RCC 7860 (cell line): ENCODE measurements at regions not wholly inside any gene's neighbourhood (a gene's known extent, or its start where the extent isn't known, plus 50 kb on each side); places are given as distances from the start of the nearest gene placed in this dataset.

Source experiments
- DNase-seq: peaks from one replicate; pipeline ENCODE4 v3.0.0-alpha.2; 2015; ENCODE audit warnings: low spot score
- FAIRE-seq: peaks from 2 replicates; lab custom pipeline; 2012; peaks lifted over from hg19 to GRCh38; lab: Jason Lieb, UNC

- FAIRE-seq (no peak), DNase-seq (no peak)
Measured at GRCh38 chr15:70185251-70185711, 87.6 kb upstream of the TLE3 start.

GRCh38 chr15:70182858-70183695 lies 85.4 kb upstream of the TLE3 start:
- no peak for DNase-seq
- FAIRE-seq, result no peak

GRCh38 chr15:70181626-70182255 lies 84.0 kb upstream of the TLE3 start:
- FAIRE-seq, result no peak

GRCh38 chr15:70180186-70180875 lies 82.6 kb upstream of the TLE3 start:
- no peak for FAIRE-seq
- DNase-seq, result no peak

More at GRCh38 chr15:70181626-70182255, 84.0 kb upstream of the TLE3 start:
- DNase-seq, result no peak

GRCh38 chr15:70179309-70179892 lies 81.7 kb upstream of the TLE3 start:
- no peak for DNase-seq
- no peak for FAIRE-seq

GRCh38 chr15:70178335-70179084 lies 80.8 kb upstream of the TLE3 start:
- DNase-seq (no peak), FAIRE-seq (no peak)

- no peak for DNase-seq
- no peak for FAIRE-seq
Measured at GRCh38 chr15:70172566-70173225, 75.0 kb upstream of the TLE3 start.

- FAIRE-seq, result no peak
- DNase-seq, result no peak
Measured at GRCh38 chr15:70172124-70172523, 74.4 kb upstream of the TLE3 start.

- DNase-seq (no peak), FAIRE-seq (no peak)
Measured at GRCh38 chr15:70171256-70171886, 73.7 kb upstream of the TLE3 start.

- no peak for DNase-seq
- no peak for FAIRE-seq
Measured at GRCh38 chr15:70170096-70170699, 72.5 kb upstream of the TLE3 start.

- no peak for DNase-seq
- no peak for FAIRE-seq
Measured at GRCh38 chr15:70169147-70169546, 71.4 kb upstream of the TLE3 start.

GRCh38 chr15:70167155-70167554 lies 69.4 kb upstream of the TLE3 start:
- FAIRE-seq (no peak), DNase-seq (no peak)

GRCh38 chr15:70166506-70167087 lies 68.9 kb upstream of the TLE3 start:
- no peak for DNase-seq
- FAIRE-seq, result no peak

GRCh38 chr15:70165716-70166284 lies 68.1 kb upstream of the TLE3 start:
- DNase-seq (no peak), FAIRE-seq (no peak)

GRCh38 chr15:70164910-70165715 lies 67.4 kb upstream of the TLE3 start:
- FAIRE-seq (no peak), DNase-seq (no peak)

- DNase-seq (no peak), FAIRE-seq (no peak)
Measured at GRCh38 chr15:70164156-70164900, 66.6 kb upstream of the TLE3 start.
